ENCODE measurements at regions not wholly inside any gene's neighbourhood (a gene's known extent, or its start where the extent isn't known, plus 50 kb on each side); places are given as distances from the start of the nearest gene placed in this dataset.

- TF ChIP-seq CTCF (IDR thresholded peaks at IDR 0.05; ENCODE audit: low read length) (no peak), EZH2 (IDR thresholded peaks at IDR 0.05; ENCODE audit: borderline replicate concordance, low read length) (no peak)
Measured at GRCh38 chr1:182257369-182258063, 134.1 kb downstream of the GLUL start.

All from OCI-LY1 (cell line).